Choroid plexus epithelial cell (primary cell): ENCODE measurements at regions not wholly inside any gene's neighbourhood (a gene's known extent, or its start where the extent isn't known, plus 50 kb on each side); places are given as distances from the start of the nearest gene placed in this dataset.

ENCODE experiments used
- DNase-seq: peaks from one replicate; pipeline ENCODE4 v3.0.0-alpha.2; 2010; ENCODE audit warnings: low read depth
- H3K4me3 ChIP-seq: 2 replicates; pipeline ENCODE4 v1.5.1; 2011; ENCODE audit warnings: low read depth, mild to moderate bottlenecking, control low read depth, low read length, moderate library complexity
- TF ChIP-seq, protein P1 (sequence below): conservative IDR thresholded peaks from 2 replicates; pipeline ENCODE4 v1.5.1; 2011; ENCODE audit warnings: low read depth, mild to moderate bottlenecking, control low read depth, inconsistent platforms, low read length, moderate library complexity

DNA sequence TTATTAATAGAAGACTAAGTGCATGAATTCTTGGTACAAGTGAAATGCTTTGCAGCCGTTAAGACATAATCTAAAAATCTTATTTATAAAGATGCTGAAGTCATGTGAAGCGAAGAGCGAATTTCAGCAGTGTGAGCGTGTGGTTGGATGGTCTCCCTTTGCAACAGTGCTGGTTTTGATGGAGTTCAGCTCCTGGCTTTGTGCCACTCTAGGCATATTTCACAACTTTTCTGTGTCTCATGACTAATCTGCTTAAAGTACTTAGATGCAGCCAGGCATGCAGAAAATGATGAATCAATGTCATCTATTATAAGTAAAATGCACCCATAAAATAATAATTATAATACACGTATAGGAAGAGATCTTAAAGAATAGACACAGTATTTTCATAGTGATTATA is 107.2 kb upstream of the TCERG1L start:
- no peak for DNase-seq
- H3K4me3 ChIP-seq, result no peak overlapping the region
- TF ChIP-seq, protein P1, sequence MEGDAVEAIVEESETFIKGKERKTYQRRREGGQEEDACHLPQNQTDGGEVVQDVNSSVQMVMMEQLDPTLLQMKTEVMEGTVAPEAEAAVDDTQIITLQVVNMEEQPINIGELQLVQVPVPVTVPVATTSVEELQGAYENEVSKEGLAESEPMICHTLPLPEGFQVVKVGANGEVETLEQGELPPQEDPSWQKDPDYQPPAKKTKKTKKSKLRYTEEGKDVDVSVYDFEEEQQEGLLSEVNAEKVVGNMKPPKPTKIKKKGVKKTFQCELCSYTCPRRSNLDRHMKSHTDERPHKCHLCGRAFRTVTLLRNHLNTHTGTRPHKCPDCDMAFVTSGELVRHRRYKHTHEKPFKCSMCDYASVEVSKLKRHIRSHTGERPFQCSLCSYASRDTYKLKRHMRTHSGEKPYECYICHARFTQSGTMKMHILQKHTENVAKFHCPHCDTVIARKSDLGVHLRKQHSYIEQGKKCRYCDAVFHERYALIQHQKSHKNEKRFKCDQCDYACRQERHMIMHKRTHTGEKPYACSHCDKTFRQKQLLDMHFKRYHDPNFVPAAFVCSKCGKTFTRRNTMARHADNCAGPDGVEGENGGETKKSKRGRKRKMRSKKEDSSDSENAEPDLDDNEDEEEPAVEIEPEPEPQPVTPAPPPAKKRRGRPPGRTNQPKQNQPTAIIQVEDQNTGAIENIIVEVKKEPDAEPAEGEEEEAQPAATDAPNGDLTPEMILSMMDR, result no peak

DNA sequence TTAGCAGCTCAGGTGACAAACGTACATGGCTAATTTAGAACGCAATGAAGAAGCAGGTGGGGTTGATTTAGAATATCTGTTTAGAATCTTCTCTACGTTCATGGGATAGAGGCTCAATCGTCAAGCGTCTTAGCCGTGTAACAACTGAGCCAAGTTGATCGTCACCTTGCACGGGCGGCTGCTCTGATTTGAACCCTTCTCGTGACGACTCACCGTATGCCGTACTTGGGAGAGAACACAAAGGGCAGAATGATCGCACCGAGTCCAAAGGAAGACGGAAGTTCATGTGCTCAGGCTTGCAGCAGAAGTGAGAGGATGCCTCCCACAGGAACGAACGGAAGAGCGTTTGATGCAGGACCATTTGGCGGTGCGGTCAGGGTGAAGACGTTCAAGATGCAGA is 108.3 kb upstream of the TCERG1L start:
- no peak for DNase-seq
- TF ChIP-seq, protein P1, result no peak
- H3K4me3 ChIP-seq, result no peak overlapping the region

DNA sequence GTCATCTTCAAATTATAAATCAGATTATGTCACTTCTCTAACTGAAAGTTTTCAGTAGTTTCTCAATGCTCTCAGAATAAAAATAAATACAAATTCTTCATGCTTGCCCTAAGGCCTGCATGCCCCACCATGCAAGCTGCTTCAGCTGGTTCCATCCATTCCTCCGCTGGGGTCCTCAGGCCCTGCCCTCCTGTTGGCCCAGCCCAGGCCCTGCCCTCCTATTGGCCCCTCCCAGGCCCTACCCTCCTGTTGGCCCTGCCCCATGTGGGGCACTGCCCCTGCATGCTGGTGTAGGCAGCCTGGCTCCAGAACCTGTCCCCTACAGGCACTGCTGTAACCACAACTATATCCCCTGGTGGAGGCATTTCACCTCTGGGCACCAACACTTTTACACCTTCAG is 109.3 kb upstream of the TCERG1L start:
- DNase-seq, result no peak
- no peak overlapping the region for H3K4me3 ChIP-seq
- TF ChIP-seq, protein P1, result no peak

DNA sequence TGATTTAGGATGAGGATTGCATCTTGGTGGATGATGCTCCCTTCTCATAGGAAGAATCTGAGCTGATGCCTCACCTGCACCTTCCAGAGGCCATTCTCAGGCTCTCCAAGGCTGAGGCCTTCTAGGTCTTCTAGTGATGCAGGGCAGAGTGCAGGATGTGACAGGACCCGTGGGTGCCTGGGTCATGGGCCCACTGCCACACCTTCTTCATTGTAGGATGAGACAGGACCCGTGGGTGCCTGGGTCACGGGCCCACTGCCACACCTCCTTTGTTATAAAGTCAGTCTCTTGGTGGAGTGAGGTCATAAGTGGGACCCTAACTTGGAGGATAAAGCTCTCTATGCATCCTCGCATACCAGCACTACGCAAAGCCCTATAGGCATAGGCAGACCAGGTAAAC is 109.9 kb upstream of the TCERG1L start:
- DNase-seq, result no peak
- TF ChIP-seq, protein P1, result no peak
- H3K4me3 ChIP-seq, result no peak overlapping the region

DNA sequence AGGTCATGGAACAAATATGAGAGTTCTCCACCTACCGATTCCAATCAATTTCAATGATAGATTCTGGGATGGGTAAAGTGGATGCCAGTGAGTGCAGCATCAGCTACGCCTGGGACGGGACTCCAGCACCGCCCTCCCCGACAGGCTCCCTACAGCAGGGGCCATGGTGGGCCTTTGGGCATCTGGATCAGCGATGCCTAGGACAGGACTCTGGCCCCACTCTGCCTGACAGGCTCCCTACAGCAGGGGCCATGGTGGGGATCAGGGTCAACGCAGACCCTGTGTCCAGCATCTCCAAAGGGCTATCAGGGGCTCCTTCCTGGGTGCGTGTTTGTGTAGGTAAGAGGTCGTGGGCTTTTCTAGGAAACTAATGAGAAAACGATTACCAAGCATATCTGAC is 111.2 kb upstream of the TCERG1L start:
- no peak overlapping the region for H3K4me3 ChIP-seq
- no peak for DNase-seq
- TF ChIP-seq, protein P1, result no peak

DNA sequence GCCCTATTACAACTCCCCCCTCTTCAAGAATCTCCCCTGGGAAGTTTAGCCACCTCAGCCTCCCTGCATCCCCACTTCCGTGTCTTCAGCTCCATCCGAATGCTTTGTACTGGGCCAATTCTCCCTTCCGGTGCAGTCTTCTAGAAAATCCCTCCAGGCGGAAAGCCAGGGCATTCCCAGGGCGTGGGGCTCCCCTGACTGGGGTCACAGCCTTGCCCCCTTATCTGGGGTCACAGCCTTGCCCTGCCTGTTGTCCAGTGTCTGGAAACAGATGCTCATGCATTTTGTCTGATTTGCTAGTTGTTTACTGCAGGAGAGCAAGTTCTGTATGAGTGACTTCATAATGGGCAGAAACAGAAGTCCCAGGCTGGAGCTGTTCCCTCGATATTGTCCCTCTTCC is 112.5 kb upstream of the TCERG1L start:
- DNase-seq, result no peak
- no peak overlapping the region for H3K4me3 ChIP-seq
- TF ChIP-seq, protein P1, result no peak

DNA sequence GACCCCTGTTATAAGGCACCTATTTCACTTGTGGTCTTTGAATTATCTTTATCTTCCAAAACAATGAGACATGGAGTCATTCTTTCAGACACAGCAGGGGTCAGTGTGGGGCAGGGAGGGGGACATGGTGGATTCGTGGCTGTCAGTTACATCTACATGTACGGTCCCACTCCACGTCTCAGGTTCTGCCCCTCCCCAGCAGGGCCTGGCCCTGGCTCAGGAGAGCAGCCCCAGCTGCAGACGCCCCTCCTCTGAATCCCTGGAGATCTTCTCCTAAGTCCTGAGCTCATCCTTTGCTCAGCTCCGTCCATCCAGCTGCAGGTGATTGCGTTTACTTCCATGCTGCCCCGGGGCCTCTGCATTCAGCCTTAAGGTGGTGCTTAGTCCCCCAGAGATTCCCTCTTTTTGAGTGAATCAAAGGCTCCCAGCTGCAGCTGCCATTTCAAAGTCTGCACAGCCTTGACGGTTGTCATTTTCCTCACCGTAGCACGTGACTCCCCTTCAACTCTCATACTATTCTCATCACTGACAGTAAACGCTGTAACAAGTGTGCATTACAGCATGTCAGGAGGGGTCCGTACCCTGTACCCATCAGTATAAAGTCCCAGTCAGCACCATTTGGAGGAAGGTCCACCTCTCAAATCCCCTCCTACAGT is 113.4 kb upstream of the TCERG1L start:
- H3K4me3 ChIP-seq, result no peak overlapping the region
- TF ChIP-seq, protein P1, result no peak
- no peak for DNase-seq
